Fibroblast of pulmonary artery (primary cell): ENCODE measurements at regions not wholly inside any gene's neighbourhood (a gene's known extent, or its start where the extent isn't known, plus 50 kb on each side); places are given as distances from the start of the nearest gene placed in this dataset.

Experiments
- DNase-seq: peaks from one replicate; pipeline ENCODE4 v3.0.0-alpha.2; 2010; ENCODE audit warnings: low read depth
- H3K4me3 ChIP-seq: replicated peaks from 2 replicates; pipeline ENCODE4 v1.5.1; 2011; ENCODE audit warnings: low read depth, mild to moderate bottlenecking, control low read depth, low read length, moderate library complexity
- CTCF ChIP-seq: IDR thresholded peaks from 2 replicates; pipeline ENCODE4 v1.5.1; 2011; ENCODE audit warnings: mild to moderate bottlenecking, control low read depth, low read length, inconsistent platforms; ENCODE audit errors: missing control alignments

GRCh38 chr4:27239641-27240040 lies 379.0 kb downstream of the STIM2 start:
- no peak overlapping the region for H3K4me3 ChIP-seq
- no peak for DNase-seq
- no peak for TF ChIP-seq CTCF

- no peak overlapping the region for H3K4me3 ChIP-seq
- DNase-seq: no peak
- no peak for TF ChIP-seq CTCF
Observed at GRCh38 chr4:27242217-27242616, 381.6 kb downstream of the STIM2 start.

- no peak for DNase-seq
- no peak for TF ChIP-seq CTCF
- no peak overlapping the region for H3K4me3 ChIP-seq
Observed at GRCh38 chr4:27245216-27245615, 384.6 kb downstream of the STIM2 start.

- TF ChIP-seq CTCF: no peak
- H3K4me3 ChIP-seq: no peak overlapping the region
- peak; percentile 3 for DNase-seq
Observed at GRCh38 chr4:27248829-27249228, 388.2 kb downstream of the STIM2 start.

- no peak overlapping the region for H3K4me3 ChIP-seq
- no peak for DNase-seq
- no peak for TF ChIP-seq CTCF
Observed at GRCh38 chr4:27251771-27252170, 391.1 kb downstream of the STIM2 start.

GRCh38 chr4:27267339-27267969 lies 406.8 kb downstream of the STIM2 start:
- TF ChIP-seq CTCF: no peak
- no peak for DNase-seq
- no peak overlapping the region for H3K4me3 ChIP-seq

GRCh38 chr4:27267970-27268355 lies 407.3 kb downstream of the STIM2 start:
- TF ChIP-seq CTCF: no peak
- DNase-seq: no peak

More at GRCh38 chr4:27267970-27268355, 407.3 kb downstream of the STIM2 start:
- H3K4me3 ChIP-seq: no peak overlapping the region
